ENCODE measurements at regions not wholly inside any gene's neighbourhood (a gene's known extent, or its start where the extent isn't known, plus 50 kb on each side); places are given as distances from the start of the nearest gene placed in this dataset.

DNA sequence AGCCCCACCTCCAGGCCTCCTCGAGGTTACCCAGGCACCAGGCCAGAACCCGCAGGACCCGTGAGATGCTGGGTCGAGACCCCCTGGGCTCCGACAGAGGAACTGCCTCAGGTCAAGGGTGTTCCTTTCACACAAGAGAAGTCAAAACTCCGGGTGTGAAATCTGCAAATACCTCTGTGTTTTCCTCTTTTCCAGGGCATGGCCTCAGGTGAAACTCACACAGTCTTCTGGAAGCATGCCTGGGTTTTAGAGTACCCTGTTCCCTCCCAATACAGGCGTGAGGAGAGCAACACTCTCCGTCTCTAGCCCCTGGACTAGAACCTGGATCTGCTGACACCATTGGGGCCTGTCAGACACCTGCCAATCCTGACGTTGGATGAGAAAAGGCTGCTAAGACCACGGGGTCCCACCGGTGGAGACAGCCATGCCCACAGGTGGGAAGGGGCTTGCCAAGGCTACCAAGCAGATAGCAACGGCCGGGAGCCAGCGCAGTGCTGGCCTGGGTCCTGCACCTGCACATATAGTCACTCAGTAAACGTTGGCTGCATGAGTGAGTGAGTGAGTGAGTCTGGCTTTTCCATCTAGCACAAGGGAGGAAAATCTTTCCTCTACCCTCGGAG lies 182.0 kb upstream of the PPP1R26 start:
- Histone ChIP-seq H3K36me3 (ENCODE audit: insufficient read depth, low read length) (no peaks in the 10 kb centered on the region), H3K4me1 (ENCODE audit: insufficient read depth, low read length) (no peaks in the 10 kb centered on the region), H3K27me3 (ENCODE audit: insufficient read depth, low read length, poor library complexity, severe bottlenecking) (no peaks in the 10 kb centered on the region), H3K9me3 (ENCODE audit: low read length) (no peaks in the 10 kb centered on the region), H3K27ac (ENCODE audit: low read depth, low read length) (no peak overlapping the region), H3K4me3 (ENCODE audit: low read length) (no peak overlapping the region)
- Mint-ChIP-seq H3K36me3 (no peaks in the 10 kb centered on the region), H3K27ac (no peak overlapping the region), H3K27me3 (peaks cover 13 to 21% of the 10 kb centered on the region in 2 donors), H3K4me1 (no peaks in the 10 kb centered on the region), H3K9me3 (peaks cover 0 to 2% (median 0%) of the 10 kb centered on the region in 5 donors), H3K4me3 (no peak overlapping the region)
- DNase-seq: no peak
- ChIA-PET POLR2A (no interaction called here), CTCF (no interaction called here)

DNA sequence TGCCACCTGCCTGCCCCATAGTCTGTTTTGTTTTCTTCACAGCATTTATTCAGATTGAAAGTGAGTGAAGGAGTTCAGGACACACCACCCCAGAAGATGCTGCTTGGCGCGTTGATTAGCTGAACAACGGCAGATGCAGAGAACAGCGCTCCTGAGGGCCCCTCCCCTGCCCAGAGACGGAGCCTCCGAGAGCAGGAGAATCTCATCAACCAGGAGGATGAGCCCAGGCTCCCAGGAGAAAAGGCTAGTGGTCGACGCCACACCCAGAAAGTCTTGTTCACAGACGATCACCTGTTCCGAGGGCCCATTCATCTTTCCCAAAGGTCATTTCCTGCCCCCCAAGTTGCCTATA lies 180.4 kb upstream of the PPP1R26 start:
- Mint-ChIP-seq H3K4me1 (no peaks in the 10 kb centered on the region), H3K27ac (no peak overlapping the region), H3K4me3 (no peak overlapping the region), H3K36me3 (no peaks in the 10 kb centered on the region), H3K27me3 (peaks cover 18 to 25% of the 10 kb centered on the region in 2 donors), H3K9me3 (peaks cover 0 to 2% (median 0%) of the 10 kb centered on the region in 5 donors)
- no peak overlapping the region for H3K4me3 ChIP-seq (ENCODE audit: low read length)
- ChIA-PET CTCF (no interaction called here), POLR2A (no interaction called here)
- no peaks in the 10 kb centered on the region for H3K36me3 ChIP-seq (ENCODE audit: insufficient read depth, low read length)
- no peaks in the 10 kb centered on the region for H3K9me3 ChIP-seq (ENCODE audit: low read length)
- no peak overlapping the region for H3K27ac ChIP-seq (ENCODE audit: low read depth, low read length)
- H3K27me3 ChIP-seq (ENCODE audit: insufficient read depth, low read length, poor library complexity, severe bottlenecking): no peaks in the 10 kb centered on the region
- no peak for DNase-seq
- no peaks in the 10 kb centered on the region for H3K4me1 ChIP-seq (ENCODE audit: insufficient read depth, low read length)

DNA sequence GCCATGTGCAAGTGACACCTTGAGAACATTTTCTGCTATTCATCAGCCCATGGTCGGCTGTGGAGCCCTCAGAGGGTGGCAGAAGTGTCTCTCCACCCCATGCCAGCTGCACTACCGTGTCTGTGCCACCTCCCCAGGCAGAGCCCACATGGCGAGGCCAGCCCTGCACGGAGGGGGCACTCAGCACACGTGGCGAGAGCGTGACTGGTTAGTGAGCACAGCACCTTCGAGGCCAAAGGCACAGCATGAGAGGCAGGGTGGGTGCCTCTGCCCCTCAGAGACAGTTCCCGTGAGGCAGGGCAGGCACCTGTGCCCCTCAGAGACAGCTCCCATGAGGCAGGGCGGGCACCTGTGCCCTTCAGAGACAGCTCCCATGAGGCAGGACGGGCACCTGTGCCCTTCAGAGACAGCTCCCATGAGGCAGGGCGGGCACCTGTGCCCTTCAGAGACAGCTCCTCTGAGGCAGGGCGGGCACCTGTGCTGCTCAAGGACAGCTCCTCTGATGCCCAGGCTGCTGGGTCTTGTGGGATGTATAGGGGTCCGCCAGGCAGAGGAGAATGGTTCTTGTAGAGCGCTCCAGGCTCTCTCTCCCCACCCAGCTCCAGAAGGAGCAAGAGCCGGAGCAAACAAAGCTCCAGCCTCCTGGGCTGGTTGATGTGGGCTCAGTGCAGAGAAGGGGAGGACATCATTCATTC lies 179.8 kb upstream of the PPP1R26 start:
- Mint-ChIP-seq H3K4me1 (no peaks in the 10 kb centered on the region), H3K27ac (no peak overlapping the region), H3K27me3 (peaks cover 18 to 25% of the 10 kb centered on the region in 2 donors), H3K36me3 (no peaks in the 10 kb centered on the region), H3K9me3 (peaks cover 0 to 2% (median 0%) of the 10 kb centered on the region in 5 donors), H3K4me3 (no peak overlapping the region)
- Histone ChIP-seq H3K27ac (ENCODE audit: low read depth, low read length) (no peak overlapping the region), H3K9me3 (ENCODE audit: low read length) (no peaks in the 10 kb centered on the region), H3K4me3 (ENCODE audit: low read length) (no peak overlapping the region), H3K27me3 (ENCODE audit: insufficient read depth, low read length, poor library complexity, severe bottlenecking) (no peaks in the 10 kb centered on the region), H3K4me1 (ENCODE audit: insufficient read depth, low read length) (no peaks in the 10 kb centered on the region), H3K36me3 (ENCODE audit: insufficient read depth, low read length) (no peaks in the 10 kb centered on the region)
- ChIA-PET CTCF (no interaction called here), POLR2A (no interaction called here)
- no peak for DNase-seq

- Mint-ChIP-seq H3K27ac (peak overlapping the region in 1 of 8 donors; percentile 68), H3K4me3 (no peak overlapping the region), H3K27me3 (peaks cover 14 to 25% of the 10 kb centered on the region in 2 donors), H3K36me3 (no peaks in the 10 kb centered on the region), H3K9me3 (peaks cover 0 to 2% (median 0%) of the 10 kb centered on the region in 5 donors), H3K4me1 (no peaks in the 10 kb centered on the region)
- Histone ChIP-seq H3K36me3 (ENCODE audit: insufficient read depth, low read length) (no peaks in the 10 kb centered on the region), H3K27me3 (ENCODE audit: insufficient read depth, low read length, poor library complexity, severe bottlenecking) (no peaks in the 10 kb centered on the region), H3K4me3 (ENCODE audit: low read length) (no peak overlapping the region), H3K27ac (ENCODE audit: low read depth, low read length) (no peak overlapping the region), H3K4me1 (ENCODE audit: insufficient read depth, low read length) (no peaks in the 10 kb centered on the region), H3K9me3 (ENCODE audit: low read length) (no peaks in the 10 kb centered on the region)
- ChIA-PET CTCF (no interaction called here), POLR2A (no interaction called here)
- no peak for DNase-seq
Observed at GRCh38 chr9:135300346-135301141, 179.0 kb upstream of the PPP1R26 start.

DNA sequence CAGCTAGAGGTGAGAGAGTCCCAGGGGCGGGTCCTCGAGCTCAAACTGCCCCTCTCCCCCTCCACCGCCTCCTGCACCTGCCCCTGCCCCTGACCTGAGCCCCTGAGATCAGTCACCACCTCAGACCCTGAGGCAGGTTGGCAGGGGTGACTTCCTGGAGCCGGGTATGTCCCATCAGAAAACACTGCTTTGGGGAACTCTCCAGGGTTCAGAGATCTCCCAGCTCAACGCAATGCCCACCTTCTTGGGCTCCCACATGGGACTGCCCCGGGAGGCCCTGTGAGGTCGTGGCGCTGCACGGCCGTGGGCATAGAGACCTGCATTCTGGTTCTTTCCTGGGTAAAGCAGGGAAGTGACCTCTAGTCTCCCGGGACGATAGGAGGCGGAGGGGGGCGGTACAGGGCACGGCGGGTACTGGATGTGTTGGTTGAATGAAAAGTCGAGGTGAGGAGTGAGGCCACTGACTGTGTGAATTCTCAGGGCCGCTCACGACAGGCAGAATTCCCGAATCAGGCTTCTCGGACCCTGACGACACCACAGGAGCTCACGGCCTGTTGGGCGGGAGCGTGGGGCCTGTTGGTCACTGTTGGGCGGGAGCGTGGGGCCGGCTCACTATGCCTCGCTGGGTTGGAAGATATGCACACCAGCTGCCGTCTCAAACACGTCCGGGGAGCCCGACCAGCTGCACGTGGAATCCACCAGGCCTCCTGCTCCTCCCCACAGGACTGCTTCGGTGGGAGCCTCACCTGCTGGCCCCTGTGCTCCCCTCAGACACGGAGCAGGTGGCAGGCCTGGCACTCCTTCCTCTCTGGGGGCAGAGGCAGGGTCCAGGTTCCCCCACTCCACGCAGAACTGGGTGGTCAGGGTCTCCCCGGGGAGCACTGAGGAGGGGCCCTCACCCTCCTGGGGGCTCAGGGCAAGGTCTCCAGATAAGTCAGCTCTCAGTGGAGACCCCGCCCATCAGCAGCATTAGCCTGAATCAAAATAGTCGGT lies 178.0 kb upstream of the PPP1R26 start:
- no peaks in the 10 kb centered on the region for H3K27me3 ChIP-seq (ENCODE audit: insufficient read depth, low read length, poor library complexity, severe bottlenecking)
- no peak overlapping the region for H3K27ac Mint-ChIP-seq
- DNase-seq: no peak
- ChIA-PET POLR2A (no interaction called here), CTCF (no interaction called here)
- H3K27ac ChIP-seq (ENCODE audit: low read depth, low read length): no peak overlapping the region
- no peak overlapping the region for H3K4me3 Mint-ChIP-seq
- H3K9me3 Mint-ChIP-seq: peaks cover 0 to 2% (median 0%) of the 10 kb centered on the region in 5 donors
- no peaks in the 10 kb centered on the region for H3K36me3 ChIP-seq (ENCODE audit: insufficient read depth, low read length)
- no peaks in the 10 kb centered on the region for H3K4me1 ChIP-seq (ENCODE audit: insufficient read depth, low read length)
- no peaks in the 10 kb centered on the region for H3K4me1 Mint-ChIP-seq
- peaks cover 18 to 25% of the 10 kb centered on the region in 2 donors for H3K27me3 Mint-ChIP-seq
- no peak overlapping the region for H3K4me3 ChIP-seq (ENCODE audit: low read length)
- no peaks in the 10 kb centered on the region for H3K36me3 Mint-ChIP-seq
- no peaks in the 10 kb centered on the region for H3K9me3 ChIP-seq (ENCODE audit: low read length)

DNA sequence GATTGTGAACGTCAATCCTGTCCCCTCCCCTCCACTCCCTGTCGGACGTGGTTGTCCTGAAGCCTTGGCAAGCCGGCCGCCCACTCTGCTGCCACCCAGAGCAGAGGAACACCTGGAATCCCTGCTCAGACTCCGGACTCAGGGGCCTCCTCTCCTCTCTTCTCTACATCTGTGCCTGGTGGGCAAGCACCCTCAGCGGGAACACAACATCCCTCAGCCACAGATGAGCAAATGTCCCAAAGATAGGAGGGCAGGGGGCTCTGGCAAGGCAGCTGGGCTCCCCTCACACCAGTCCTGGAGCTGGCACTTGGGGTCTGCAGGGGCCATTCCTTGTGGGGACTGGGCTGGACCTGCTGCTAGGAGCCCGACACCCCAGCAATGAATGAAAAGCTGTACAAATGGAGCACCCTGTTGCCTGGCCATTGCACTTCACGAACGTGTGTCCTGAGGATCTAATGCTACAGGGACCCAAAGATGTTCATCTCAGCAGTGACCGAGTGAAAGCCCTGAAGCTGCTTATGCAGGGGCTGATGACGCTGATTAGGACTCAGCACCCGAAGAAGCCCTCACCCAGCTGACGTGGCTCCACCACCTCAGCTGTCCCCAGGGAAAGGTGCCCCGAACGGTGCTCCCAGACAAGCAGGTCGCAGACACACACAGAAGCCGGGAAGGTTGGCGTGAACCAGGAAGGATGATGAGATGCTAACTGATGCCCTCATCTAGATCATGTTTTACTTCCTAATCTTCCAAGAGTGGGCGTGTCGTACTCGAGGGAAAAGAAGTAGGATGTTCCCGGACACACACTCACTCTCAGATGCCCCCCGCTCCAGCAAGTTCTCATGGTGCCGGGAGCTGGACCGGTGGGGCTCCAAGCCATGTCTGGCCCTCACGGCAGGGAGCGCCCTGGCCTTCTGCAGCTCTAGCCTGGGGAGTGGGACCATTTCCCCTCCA lies 177.0 kb upstream of the PPP1R26 start:
- Mint-ChIP-seq H3K27ac (no peak overlapping the region), H3K9me3 (peaks cover 0 to 2% (median 0%) of the 10 kb centered on the region in 5 donors), H3K36me3 (no peaks in the 10 kb centered on the region), H3K27me3 (peaks cover 20 to 28% of the 10 kb centered on the region in 2 donors), H3K4me3 (no peak overlapping the region), H3K4me1 (no peaks in the 10 kb centered on the region)
- CTCF ChIA-PET: no interaction called here
- Histone ChIP-seq H3K27me3 (ENCODE audit: insufficient read depth, low read length, poor library complexity, severe bottlenecking) (no peaks in the 10 kb centered on the region), H3K9me3 (ENCODE audit: low read length) (no peaks in the 10 kb centered on the region), H3K27ac (ENCODE audit: low read depth, low read length) (no peak overlapping the region), H3K4me1 (ENCODE audit: insufficient read depth, low read length) (no peaks in the 10 kb centered on the region), H3K4me3 (ENCODE audit: low read length) (no peak overlapping the region), H3K36me3 (ENCODE audit: insufficient read depth, low read length) (no peaks in the 10 kb centered on the region)
- DNase-seq: no peak
- POLR2A ChIA-PET: no interaction called here

GRCh38 chr9:135303280-135303647 lies 176.3 kb upstream of the PPP1R26 start:
- H3K9me3 ChIP-seq (ENCODE audit: low read length): no peaks in the 10 kb centered on the region
- H3K4me1 ChIP-seq (ENCODE audit: insufficient read depth, low read length): no peaks in the 10 kb centered on the region
- H3K4me3 ChIP-seq (ENCODE audit: low read length): no peak overlapping the region
- CTCF ChIA-PET: no interaction called here
- Mint-ChIP-seq H3K27me3 (peaks cover 20 to 28% of the 10 kb centered on the region in 2 donors), H3K27ac (no peak overlapping the region), H3K9me3 (peaks cover 0 to 2% (median 0%) of the 10 kb centered on the region in 5 donors), H3K4me1 (no peaks in the 10 kb centered on the region), H3K36me3 (no peaks in the 10 kb centered on the region), H3K4me3 (no peak overlapping the region)
- H3K36me3 ChIP-seq (ENCODE audit: insufficient read depth, low read length): no peaks in the 10 kb centered on the region
- POLR2A ChIA-PET: no interaction called here
- H3K27me3 ChIP-seq (ENCODE audit: insufficient read depth, low read length, poor library complexity, severe bottlenecking): no peaks in the 10 kb centered on the region
- no peak overlapping the region for H3K27ac ChIP-seq (ENCODE audit: low read depth, low read length)
- no peak for DNase-seq
